Right lobe of liver (tissue), 4 donors: ENCODE measurements at regions not wholly inside any gene's neighbourhood (a gene's known extent, or its start where the extent isn't known, plus 50 kb on each side); places are given as distances from the start of the nearest gene placed in this dataset.

Experiments used
- POLR2A ChIP-seq: fragments of 450-650 bp; IDR thresholded peaks from one replicate; pipeline ENCODE4 v1.6.1; 2017; ENCODE audit warnings: antibody characterized with exemption, mild to moderate bottlenecking
- TF ChIP-seq, protein P1 (sequence below), 4 donors: fragments of 200-600 bp in 3 of 4; fragments of 450-650 bp in 1 of 4; IDR thresholded peaks; one replicate each; pipeline versions ENCODE4 v1.5.1 to v1.8.0; 2016 to 2022; ENCODE audit warnings: antibody characterized with exemption in 4 of 4, mild to moderate bottlenecking in 2 of 4
- donor health status: DM: no; HTN: no; CAD: no.
- donor health status: DM: no; HTN: no; CAD: no.
- donor health status: DM: no; HTN: yes; CAD: no.

DNA sequence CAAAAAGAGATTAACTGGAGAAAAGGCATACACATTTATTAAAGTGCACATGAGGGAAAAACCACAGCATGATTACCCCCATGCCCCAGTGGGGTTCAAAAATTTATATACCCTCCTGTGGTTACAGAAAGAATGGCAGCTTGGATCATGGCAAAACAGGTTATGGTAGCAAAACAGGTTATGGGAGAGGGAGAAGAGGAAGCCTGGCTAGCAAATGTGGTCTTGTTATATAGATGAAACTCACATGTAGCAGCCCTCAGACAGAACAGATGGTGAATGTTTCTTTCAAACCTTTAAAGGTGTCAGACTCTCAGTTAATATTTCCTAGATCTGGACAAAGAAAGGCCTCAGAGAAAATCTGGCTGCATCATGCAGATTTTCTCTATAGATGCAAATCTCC lies 178.2 kb upstream of the ZC3H15 start:
- TF ChIP-seq, protein P1, sequence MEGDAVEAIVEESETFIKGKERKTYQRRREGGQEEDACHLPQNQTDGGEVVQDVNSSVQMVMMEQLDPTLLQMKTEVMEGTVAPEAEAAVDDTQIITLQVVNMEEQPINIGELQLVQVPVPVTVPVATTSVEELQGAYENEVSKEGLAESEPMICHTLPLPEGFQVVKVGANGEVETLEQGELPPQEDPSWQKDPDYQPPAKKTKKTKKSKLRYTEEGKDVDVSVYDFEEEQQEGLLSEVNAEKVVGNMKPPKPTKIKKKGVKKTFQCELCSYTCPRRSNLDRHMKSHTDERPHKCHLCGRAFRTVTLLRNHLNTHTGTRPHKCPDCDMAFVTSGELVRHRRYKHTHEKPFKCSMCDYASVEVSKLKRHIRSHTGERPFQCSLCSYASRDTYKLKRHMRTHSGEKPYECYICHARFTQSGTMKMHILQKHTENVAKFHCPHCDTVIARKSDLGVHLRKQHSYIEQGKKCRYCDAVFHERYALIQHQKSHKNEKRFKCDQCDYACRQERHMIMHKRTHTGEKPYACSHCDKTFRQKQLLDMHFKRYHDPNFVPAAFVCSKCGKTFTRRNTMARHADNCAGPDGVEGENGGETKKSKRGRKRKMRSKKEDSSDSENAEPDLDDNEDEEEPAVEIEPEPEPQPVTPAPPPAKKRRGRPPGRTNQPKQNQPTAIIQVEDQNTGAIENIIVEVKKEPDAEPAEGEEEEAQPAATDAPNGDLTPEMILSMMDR (IDR thresholded peaks at IDR 0.05) = no peak
- TF ChIP-seq POLR2A = no peak
